CD4-positive, alpha-beta T cell treated with Interleukin-21 for 1 hour (primary cell): ENCODE measurements at regions not wholly inside any gene's neighbourhood (a gene's known extent, or its start where the extent isn't known, plus 50 kb on each side); places are given as distances from the start of the nearest gene placed in this dataset.
A peak's percentile ranks its signal among the peaks of the same experiment; 100 is the strongest.

Experiments used
- DNase-seq: peaks from one replicate; pipeline ENCODE4 v3.0.0-alpha.2; 2020

GRCh38 chr15:56868170-56868569 is 50.3 kb upstream of the TCF12 start:
- no peak for DNase-seq

GRCh38 chr15:56866803-56867202 is 51.6 kb upstream of the TCF12 start:
- DNase-seq = no peak

GRCh38 chr15:56857828-56858227 is 60.6 kb upstream of the TCF12 start:
- DNase-seq = no peak

GRCh38 chr15:56856934-56857333 is 61.5 kb upstream of the TCF12 start:
- DNase-seq = no peak

GRCh38 chr15:56844892-56845291 is 73.6 kb upstream of the TCF12 start:
- DNase-seq = no peak

- no peak for DNase-seq
Measured at GRCh38 chr15:56844471-56844870, 74.0 kb upstream of the TCF12 start.

GRCh38 chr15:56839641-56840040 is 78.8 kb upstream of the TCF12 start:
- DNase-seq = no peak

- DNase-seq = no peak
Measured at GRCh38 chr15:56839099-56839498, 79.3 kb upstream of the TCF12 start.

GRCh38 chr15:56838085-56838484 is 80.4 kb upstream of the TCF12 start:
- DNase-seq = no peak

GRCh38 chr15:56837273-56837672 is 81.2 kb upstream of the TCF12 start:
- no peak for DNase-seq

GRCh38 chr15:56835718-56836171 is 82.7 kb upstream of the TCF12 start:
- no peak for DNase-seq

- DNase-seq = no peak
Measured at GRCh38 chr15:56832125-56832524, 86.3 kb upstream of the TCF12 start.

GRCh38 chr15:56831467-56832005 is 86.9 kb upstream of the TCF12 start:
- DNase-seq = no peak

GRCh38 chr15:56824175-56824574 is 90.9 kb upstream of the ZNF280D start:
- no peak for DNase-seq

GRCh38 chr15:56821721-56822425 is 88.6 kb upstream of the ZNF280D start:
- DNase-seq = peak; percentile 56

- no peak for DNase-seq
Measured at GRCh38 chr15:56820333-56820732, 87.0 kb upstream of the ZNF280D start.

- DNase-seq = no peak
Measured at GRCh38 chr15:56817321-56818080, 84.2 kb upstream of the ZNF280D start.

GRCh38 chr15:56816781-56817180 is 83.5 kb upstream of the ZNF280D start:
- DNase-seq = no peak

GRCh38 chr15:56815247-56815646 is 81.9 kb upstream of the ZNF280D start:
- peak; percentile 2 for DNase-seq

- DNase-seq = no peak
Measured at GRCh38 chr15:56814429-56814828, 81.1 kb upstream of the ZNF280D start.

- no peak for DNase-seq
Measured at GRCh38 chr15:56813995-56814394, 80.7 kb upstream of the ZNF280D start.

- DNase-seq = no peak
Measured at GRCh38 chr15:56812961-56813360, 79.7 kb upstream of the ZNF280D start.

- DNase-seq = no peak
Measured at GRCh38 chr15:56812221-56812620, 78.9 kb upstream of the ZNF280D start.

GRCh38 chr15:56811586-56811985 is 78.3 kb upstream of the ZNF280D start:
- DNase-seq = no peak
